A673 (cell line): ENCODE measurements at regions not wholly inside any gene's neighbourhood (a gene's known extent, or its start where the extent isn't known, plus 50 kb on each side); places are given as distances from the start of the nearest gene placed in this dataset.
"Not testable (repeated sequence)": the region's sequence is repeated elsewhere in the genome, so short reads cannot be mapped to it uniquely, and the experiment has no call there.

Experiments used
- BruUV-seq: library from RNA; stranded (reverse); fragments of 400-500 nt; replicated peaks from 2 replicates; lab custom pipeline; 2021; lab: Mats Ljungman, UMichigan
- CTCF ChIA-PET: fragments of 300-600 bp; sonication (Branson Sonifier 250); formaldehyde crosslinking; loops from one replicate; lab custom pipeline; 2022; ENCODE audit warnings: antibody characterized with exemption; lab: Charles Lee
- POLR2A ChIA-PET: fragments of 300-600 bp; sonication (Branson Sonifier 250); formaldehyde crosslinking; loops from one replicate; lab custom pipeline; 2022; ENCODE audit warnings: antibody characterized with exemption; ENCODE audit not compliant: low non-redundant PET; lab: Charles Lee
- DNase-seq: peaks from one replicate; pipeline ENCODE4 v3.0.0-alpha.2; 2015; ENCODE audit warnings: low spot score
- H3K27ac ChIP-seq: fragments of 200-600 bp; sonication (generic); 2 replicates; pipeline ENCODE4 v1.5.1; 2016; ENCODE audit warnings: mixed run types, low read depth, mild to moderate bottlenecking, mixed read lengths, antibody characterized with exemption, low read length; ENCODE audit not compliant: poor library complexity, severe bottlenecking
- H3K27me3 ChIP-seq: fragments of 200-600 bp; sonication (generic); replicated peaks from 2 replicates; pipeline ENCODE4 v1.6.1; 2017; ENCODE audit warnings: mixed run types, low read depth, mild to moderate bottlenecking, mixed read lengths, antibody characterized with exemption, low read length; ENCODE audit not compliant: insufficient read depth, poor library complexity
- H3K36me3 ChIP-seq: fragments of 200-600 bp; sonication (generic); 2 replicates; pipeline ENCODE4 v1.6.1; 2016; ENCODE audit warnings: mixed run types, mild to moderate bottlenecking, mixed read lengths, antibody characterized with exemption, low read length; ENCODE audit not compliant: insufficient read depth, poor library complexity, severe bottlenecking
- H3K4me1 ChIP-seq: fragments of 200-600 bp; sonication (generic); 2 replicates; pipeline ENCODE4 v1.6.1; 2017; ENCODE audit warnings: mixed run types, mild to moderate bottlenecking, mixed read lengths, antibody characterized with exemption, low read length; ENCODE audit not compliant: insufficient read depth, poor library complexity, severe bottlenecking
- H3K4me3 ChIP-seq: fragments of 200-600 bp; sonication (generic); 2 replicates; pipeline ENCODE4 v1.5.1; 2016; ENCODE audit warnings: low read depth, mixed run types, mild to moderate bottlenecking, mixed read lengths, low read length; ENCODE audit not compliant: poor library complexity, severe bottlenecking
- H3K9me3 ChIP-seq: fragments of 200-600 bp; sonication (generic); 2 replicates; pipeline ENCODE4 v1.6.1; 2016; ENCODE audit warnings: mixed run types, low read depth, mild to moderate bottlenecking, mixed read lengths, antibody characterized with exemption, low read length; ENCODE audit not compliant: poor library complexity, severe bottlenecking
- CTCF ChIP-seq: fragments of 300-800, 200-600 bp; sonication (generic); conservative IDR thresholded peaks from 2 replicates; pipeline ENCODE4 v1.5.1; 2017; ENCODE audit warnings: low read depth, mild to moderate bottlenecking, antibody characterized with exemption, low read length, moderate library complexity, mixed read lengths
- EZH2 ChIP-seq: fragments of 200-600 bp; sonication (generic); IDR thresholded peaks from 2 replicates; pipeline ENCODE4 v1.6.1; 2017; ENCODE audit warnings: borderline replicate concordance, low read depth, mild to moderate bottlenecking, mixed read lengths, antibody characterized with exemption, low read length; ENCODE audit not compliant: poor library complexity, severe bottlenecking
- intact Hi-C: fragments of 100-400 bp; cut with micrococcal nuclease; formaldehyde crosslinking; loops from one replicate; pipeline ENCODE4 v1.10.0; 2022; ENCODE audit not compliant: unreplicated experiment

DNA sequence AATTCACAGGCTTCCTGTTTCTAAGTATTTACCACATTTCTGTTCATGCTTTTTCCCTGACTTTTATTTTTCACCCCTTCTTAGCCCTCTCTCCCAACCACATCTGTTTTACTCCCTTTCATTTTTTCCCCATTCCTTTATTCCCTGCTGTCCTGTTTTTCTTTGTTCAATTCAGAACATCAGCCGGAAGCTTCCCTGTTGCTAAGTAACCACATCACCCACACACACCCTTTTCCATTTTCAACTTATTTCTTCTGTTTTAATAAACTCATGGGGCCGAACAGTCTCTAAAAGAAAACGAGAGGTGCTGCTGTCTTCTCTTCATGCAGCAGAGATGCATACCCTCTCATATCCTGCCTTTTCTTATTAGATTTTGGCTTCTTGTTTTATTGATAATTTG is 53.5 kb upstream of the CEP85L start:
- Histone ChIP-seq H3K27ac (no peak overlapping the region), H3K36me3 (no peaks in the 10 kb centered on the region), H3K27me3 (no peaks in the 10 kb centered on the region), H3K4me1 (peaks cover 27% of the 10 kb centered on the region), H3K9me3 (no peaks in the 10 kb centered on the region), H3K4me3 (no peak overlapping the region)
- peak; percentile 54 for DNase-seq
- POLR2A ChIA-PET, result interaction anchor here (0.6 kb wide), 1 partner anchor 90 kb away, joined by 3 read pairs; no protein-coding TSS in a partner anchor
- CTCF ChIA-PET, result no interaction called here
- TF ChIP-seq EZH2 (no peak), CTCF (no peak)
- BruUV-seq, result no TSS peak
- intact Hi-C loops, result no loop called here

DNA sequence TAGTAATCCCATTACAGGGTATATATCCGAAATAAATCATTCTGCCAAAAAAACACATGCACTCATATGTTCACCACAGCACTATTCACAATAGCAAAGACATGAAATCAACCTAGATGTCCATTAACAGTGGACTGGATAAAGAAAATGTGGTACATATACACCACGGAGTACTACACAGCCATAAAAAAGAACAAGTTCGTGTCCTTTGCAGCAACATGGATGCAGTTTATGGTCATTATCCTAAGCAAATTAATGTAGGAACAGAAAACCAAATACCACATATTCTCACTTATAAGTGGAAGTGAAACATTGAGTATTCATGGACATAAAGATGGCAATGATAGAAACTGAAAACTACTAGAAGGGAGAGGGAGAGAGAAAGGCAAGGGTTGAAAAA is 49.9 kb upstream of the CEP85L start:
- intact Hi-C loops, H3K36me3 ChIP-seq, DNase-seq, H3K27me3 ChIP-seq, H3K9me3 ChIP-seq, H3K4me3 ChIP-seq, H3K27ac ChIP-seq, BruUV-seq, POLR2A ChIA-PET, CTCF ChIA-PET: not testable (repeated sequence)
- H3K4me1 ChIP-seq, result peaks cover 13% of the 10 kb centered on the region
